Caco-2 (cell line): ENCODE measurements at regions not wholly inside any gene's neighbourhood (a gene's known extent, or its start where the extent isn't known, plus 50 kb on each side); places are given as distances from the start of the nearest gene placed in this dataset.

Experiments
- BruUV-seq: library from RNA; stranded (reverse); fragments of 400-500 nt; replicated peaks from 2 replicates; lab custom pipeline; 2021; lab: Mats Ljungman, UMichigan
- CTCF ChIA-PET: fragments of 300-600 bp; sonication (Branson Sonifier 250); formaldehyde crosslinking; loops from one replicate; lab custom pipeline; 2022; ENCODE audit warnings: antibody characterized with exemption; lab: Charles Lee
- POLR2A ChIA-PET: fragments of 300-600 bp; sonication (Branson Sonifier 250); formaldehyde crosslinking; loops from one replicate; lab custom pipeline; 2022; ENCODE audit warnings: antibody characterized with exemption; lab: Charles Lee
- DNase-seq, 2 experiments: peaks; one replicate each; pipeline versions ENCODE4 v3.0.0 to v3.0.0-alpha.2; 2020 to 2022
- H3K27me3 ChIP-seq: replicated peaks from 2 replicates; pipeline ENCODE4 v1.6.0; 2011; ENCODE audit warnings: low read length; ENCODE audit not compliant: control insufficient read depth, insufficient read depth
- H3K36me3 ChIP-seq: 2 replicates; pipeline ENCODE4 v1.5.1; 2011; ENCODE audit warnings: low read length; ENCODE audit not compliant: control insufficient read depth, insufficient read depth
- H3K4me1 ChIP-seq: fragments of 250-450 bp; sonication (Bioruptor Pico); 2 replicates; pipeline ENCODE4 v1.5.1; 2020; ENCODE audit warnings: mild to moderate bottlenecking
- H3K4me3 ChIP-seq: 2 replicates; pipeline ENCODE4 v1.5.1; 2011; ENCODE audit warnings: low read depth, mild to moderate bottlenecking, control low read depth, low read length
- H3K9me3 ChIP-seq: fragments of 250-450 bp; sonication (Bioruptor Pico); 2 replicates; pipeline ENCODE4 v1.5.1; 2020; ENCODE audit warnings: mild to moderate bottlenecking, moderate library complexity
- H3K27ac Mint-ChIP-seq: one replicate; pipeline ENCODE4 v1.8.0; 2022; ENCODE audit warnings: mixed read lengths; ENCODE audit not compliant: unreplicated experiment
- H3K27me3 Mint-ChIP-seq: one replicate; pipeline ENCODE4 v1.8.0; 2022; ENCODE audit warnings: mixed read lengths; ENCODE audit not compliant: insufficient read depth, unreplicated experiment
- H3K36me3 Mint-ChIP-seq: one replicate; pipeline ENCODE4 v1.8.0; 2022; ENCODE audit warnings: mild to moderate bottlenecking, mixed read lengths; ENCODE audit not compliant: insufficient read depth, unreplicated experiment
- H3K4me1 Mint-ChIP-seq: one replicate; pipeline ENCODE4 v1.8.0; 2022; ENCODE audit warnings: low read depth, mixed read lengths; ENCODE audit not compliant: unreplicated experiment
- H3K4me3 Mint-ChIP-seq: one replicate; pipeline ENCODE4 v1.8.0; 2022; ENCODE audit warnings: mild to moderate bottlenecking, moderate library complexity, mixed read lengths; ENCODE audit not compliant: unreplicated experiment
- H3K9me3 Mint-ChIP-seq: one replicate; pipeline ENCODE4 v1.8.0; 2022; ENCODE audit warnings: mixed read lengths; ENCODE audit not compliant: unreplicated experiment
- CTCF ChIP-seq, 2 experiments: fragments of 200-600 bp in 1 of 2; IDR thresholded peaks; 1 replicate in 1 of 2; 2 replicates in 1 of 2; pipeline versions ENCODE4 v1.5.1 to v1.8.0; 2011 to 2022; ENCODE audit warnings: antibody characterized with exemption in 1 of 2, control low read depth in 1 of 2, inconsistent platforms in 1 of 2, low read depth in 1 of 2, low read length in 1 of 2, mild to moderate bottlenecking in 1 of 2, moderate library complexity in 1 of 2; ENCODE audit not compliant: insufficient read depth in 1 of 2, severe bottlenecking in 1 of 2, unreplicated experiment in 1 of 2
- intact Hi-C: fragments of 100-400 bp; cut with micrococcal nuclease; formaldehyde crosslinking; loops from one replicate; pipeline ENCODE4 v1.10.0; 2022; ENCODE audit not compliant: unreplicated experiment

DNA sequence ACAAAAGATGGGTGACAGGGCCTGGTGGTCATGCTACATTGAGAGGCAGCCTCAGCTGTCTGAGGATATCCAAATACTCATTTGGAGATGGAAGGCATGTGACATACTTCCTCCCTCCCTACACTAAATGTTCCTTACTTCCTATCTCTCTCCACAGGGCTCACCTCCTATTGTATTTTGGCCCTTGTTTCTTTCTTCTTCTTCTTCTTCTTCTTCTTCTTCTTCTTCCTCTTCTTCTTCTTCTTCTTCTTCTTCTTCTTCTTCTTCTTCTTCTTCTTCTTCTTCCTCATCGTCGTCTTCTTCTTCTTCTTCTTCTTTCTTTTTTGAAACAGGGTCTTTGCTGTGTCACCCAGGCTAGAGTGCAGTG lies 71.8 kb upstream of the POMP start:
- TF ChIP-seq CTCF (IDR thresholded peaks at IDR 0.05; ENCODE audit: insufficient read depth in 1 of 2, low read depth in 1 of 2, low read length in 1 of 2, severe bottlenecking in 1 of 2, unreplicated experiment in 1 of 2) = no peak
- Histone ChIP-seq H3K36me3 (no peaks in the 10 kb centered on the region), H3K4me1 (peaks cover 13% of the 10 kb centered on the region), H3K4me3 (no peak overlapping the region), H3K9me3 (no peaks in the 10 kb centered on the region), H3K27me3 (no peaks in the 10 kb centered on the region)
- BruUV-seq = no TSS peak
- no peak overlapping the region for H3K4me3 Mint-ChIP-seq
- no peaks in the 10 kb centered on the region for H3K36me3 Mint-ChIP-seq
- no peaks in the 10 kb centered on the region for H3K27me3 Mint-ChIP-seq
- intact Hi-C loops = no loop called here
- ChIA-PET POLR2A (no interaction called here), CTCF (no interaction called here)
- peaks cover 19% of the 10 kb centered on the region for H3K4me1 Mint-ChIP-seq
- H3K27ac Mint-ChIP-seq = no peak overlapping the region
- DNase-seq = no peak
- H3K9me3 Mint-ChIP-seq = peaks cover 9% of the 10 kb centered on the region

- Histone ChIP-seq H3K4me1 (peaks cover 19% of the 10 kb centered on the region), H3K4me3 (no peak overlapping the region), H3K9me3 (no peaks in the 10 kb centered on the region), H3K36me3 (no peaks in the 10 kb centered on the region), H3K27me3 (no peaks in the 10 kb centered on the region)
- BruUV-seq = no TSS peak
- no peak for DNase-seq
- H3K27ac Mint-ChIP-seq = no peak overlapping the region
- peaks cover 7% of the 10 kb centered on the region for H3K9me3 Mint-ChIP-seq
- CTCF ChIA-PET = no interaction called here
- POLR2A ChIA-PET = interaction anchor here (0.5 kb wide), 1 partner anchor 284 kb away, joined by 3 read pairs; no protein-coding TSS in a partner anchor
- intact Hi-C loops = no loop called here
- no peaks in the 10 kb centered on the region for H3K36me3 Mint-ChIP-seq
- no peak for TF ChIP-seq CTCF (IDR thresholded peaks at IDR 0.05; ENCODE audit: insufficient read depth in 1 of 2, low read depth in 1 of 2, low read length in 1 of 2, severe bottlenecking in 1 of 2, unreplicated experiment in 1 of 2)
- no peaks in the 10 kb centered on the region for H3K27me3 Mint-ChIP-seq
- peaks cover 24% of the 10 kb centered on the region for H3K4me1 Mint-ChIP-seq
- H3K4me3 Mint-ChIP-seq = no peak overlapping the region
Observed at GRCh38 chr13:28586439-28587173, 72.3 kb upstream of the POMP start.

- intact Hi-C loops = loop anchor here (1.0 kb wide), 1 partner anchor 40 kb away; no protein-coding TSS in a partner anchor
- H3K27me3 ChIP-seq = no peaks in the 10 kb centered on the region
- BruUV-seq = TSS peak; percentile 52
Observed at GRCh38 chr13:28585561-28585960, 73.4 kb upstream of the POMP start.

More at GRCh38 chr13:28585561-28585960, 73.4 kb upstream of the POMP start:
- Mint-ChIP-seq H3K27me3 (no peaks in the 10 kb centered on the region), H3K27ac (peak overlapping the region; percentile 75), H3K36me3 (no peaks in the 10 kb centered on the region), H3K9me3 (peaks cover 7% of the 10 kb centered on the region), H3K4me3 (no peak overlapping the region), H3K4me1 (peaks cover 26% of the 10 kb centered on the region)
- no peaks in the 10 kb centered on the region for H3K36me3 ChIP-seq
- ChIA-PET POLR2A (interaction anchor here (0.5 kb wide), 1 partner anchor 283 kb away, joined by 3 read pairs; no protein-coding TSS in a partner anchor), CTCF (no interaction called here)
- H3K4me1 ChIP-seq = peaks cover 20% of the 10 kb centered on the region
- DNase-seq = no peak
- no peaks in the 10 kb centered on the region for H3K9me3 ChIP-seq
- no peak overlapping the region for H3K4me3 ChIP-seq
- TF ChIP-seq CTCF (IDR thresholded peaks at IDR 0.05; ENCODE audit: insufficient read depth in 1 of 2, low read depth in 1 of 2, low read length in 1 of 2, severe bottlenecking in 1 of 2, unreplicated experiment in 1 of 2) = no peak
